ENCODE measurements at regions not wholly inside any gene's neighbourhood (a gene's known extent, or its start where the extent isn't known, plus 50 kb on each side); places are given as distances from the start of the nearest gene placed in this dataset.

DNA sequence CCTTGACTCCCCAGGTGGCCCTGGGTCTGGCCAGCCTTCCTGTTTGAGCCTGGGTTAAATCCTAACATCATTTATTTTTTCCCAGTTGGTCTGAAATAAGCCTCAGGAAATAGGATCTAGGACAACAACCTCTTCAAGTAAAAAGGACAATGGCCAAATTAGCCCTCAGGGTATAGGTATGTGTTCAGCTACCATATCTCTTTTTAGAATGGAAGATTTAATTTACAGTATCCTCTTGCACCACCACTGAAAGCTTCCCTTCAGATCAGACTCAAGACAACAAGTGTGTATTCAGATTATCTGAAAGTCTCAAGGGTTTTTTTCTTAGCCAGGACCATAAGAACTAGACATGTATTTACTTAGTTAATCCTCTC, 61.6 kb upstream of the CXCR4 start:
- Histone ChIP-seq H3K4me3 (no peak overlapping the region), H3K4me1 (no peaks in the 10 kb centered on the region), H3K9me3 (no peaks in the 10 kb centered on the region), H3K36me3 (no peaks in the 10 kb centered on the region), H3K27ac (no peak overlapping the region), H3K27me3 (no peaks in the 10 kb centered on the region)
- TF ChIP-seq, protein P1, sequence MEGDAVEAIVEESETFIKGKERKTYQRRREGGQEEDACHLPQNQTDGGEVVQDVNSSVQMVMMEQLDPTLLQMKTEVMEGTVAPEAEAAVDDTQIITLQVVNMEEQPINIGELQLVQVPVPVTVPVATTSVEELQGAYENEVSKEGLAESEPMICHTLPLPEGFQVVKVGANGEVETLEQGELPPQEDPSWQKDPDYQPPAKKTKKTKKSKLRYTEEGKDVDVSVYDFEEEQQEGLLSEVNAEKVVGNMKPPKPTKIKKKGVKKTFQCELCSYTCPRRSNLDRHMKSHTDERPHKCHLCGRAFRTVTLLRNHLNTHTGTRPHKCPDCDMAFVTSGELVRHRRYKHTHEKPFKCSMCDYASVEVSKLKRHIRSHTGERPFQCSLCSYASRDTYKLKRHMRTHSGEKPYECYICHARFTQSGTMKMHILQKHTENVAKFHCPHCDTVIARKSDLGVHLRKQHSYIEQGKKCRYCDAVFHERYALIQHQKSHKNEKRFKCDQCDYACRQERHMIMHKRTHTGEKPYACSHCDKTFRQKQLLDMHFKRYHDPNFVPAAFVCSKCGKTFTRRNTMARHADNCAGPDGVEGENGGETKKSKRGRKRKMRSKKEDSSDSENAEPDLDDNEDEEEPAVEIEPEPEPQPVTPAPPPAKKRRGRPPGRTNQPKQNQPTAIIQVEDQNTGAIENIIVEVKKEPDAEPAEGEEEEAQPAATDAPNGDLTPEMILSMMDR (IDR thresholded peaks at IDR 0.05): no peak
- FAIRE-seq (no peak), DNase-seq (no peak), ATAC-seq (no peak)
- intact Hi-C loops (cut with DNase I): no loop called here

DNA sequence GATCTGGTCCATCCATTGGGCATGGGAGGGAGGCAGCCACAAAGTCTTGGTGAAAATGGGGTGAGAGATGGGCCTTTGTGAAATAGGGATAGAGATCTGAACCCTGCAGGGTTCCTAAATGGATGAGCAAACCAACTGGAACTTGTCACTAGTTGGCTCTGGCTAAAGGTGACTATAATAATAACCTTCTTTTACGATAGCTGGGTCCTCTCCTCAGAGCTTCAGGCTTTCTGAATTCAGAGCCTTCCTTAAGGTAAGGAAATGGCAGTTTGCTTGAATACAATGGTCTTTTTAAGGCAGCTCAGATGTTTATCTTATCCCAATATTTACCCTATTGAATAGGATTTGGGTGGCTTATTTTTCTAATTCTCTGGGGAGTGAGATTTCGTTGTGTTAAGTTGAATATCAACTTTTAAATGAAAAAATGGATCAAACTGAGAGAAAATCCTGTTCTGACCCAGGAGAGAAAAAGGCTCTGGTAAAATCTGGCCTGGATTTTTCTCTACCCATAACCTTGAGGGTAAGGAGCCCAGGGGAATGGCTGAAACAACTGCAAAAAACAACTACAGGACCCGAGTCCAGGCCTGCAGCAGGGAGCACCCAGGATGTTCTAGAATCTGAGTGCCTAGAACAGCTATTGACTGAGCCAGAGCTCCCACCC, 61.1 kb upstream of the CXCR4 start:
- FAIRE-seq: no peak
- WGBS, 2 donors: 37 to 38% methylated on average over 3 of the region's 3 CpGs

DNA sequence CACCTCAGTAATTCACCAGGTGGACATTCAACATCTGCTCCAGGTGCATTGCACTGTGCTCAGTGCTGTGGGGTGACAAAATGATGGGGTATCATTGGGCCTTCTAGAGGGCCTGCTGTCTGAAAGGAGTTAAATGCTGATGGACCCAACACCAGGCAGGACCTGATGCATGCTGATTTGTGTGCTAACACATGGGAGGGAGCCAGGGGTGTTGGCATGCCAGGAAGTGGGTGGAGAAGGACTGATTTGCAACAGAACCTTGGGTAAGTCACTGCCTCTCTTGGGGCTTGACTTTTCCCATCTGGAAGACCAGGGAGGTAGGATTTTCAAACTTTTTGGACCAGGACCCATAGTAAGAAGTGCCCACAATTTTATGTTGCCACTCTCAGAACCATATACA, 57.9 kb upstream of the CXCR4 start:
- peak in 1 of 4 donors; percentile 20 for ATAC-seq
- TF ChIP-seq, protein P1 (IDR thresholded peaks at IDR 0.05): no peak
- no peak for FAIRE-seq

More for the DNA sequence above, 61.1 kb upstream of the CXCR4 start:
- TF ChIP-seq, protein P1 (IDR thresholded peaks at IDR 0.05): no peak
- no peak overlapping the region for H3K4me3 ChIP-seq
- no peak overlapping the region for H3K27ac ChIP-seq
- no peaks in the 10 kb centered on the region for H3K36me3 ChIP-seq
- H3K27me3 ChIP-seq: no peaks in the 10 kb centered on the region
- ATAC-seq (no peak), DNase-seq (no peak)
- no peaks in the 10 kb centered on the region for H3K4me1 ChIP-seq
- H3K9me3 ChIP-seq: no peaks in the 10 kb centered on the region
- intact Hi-C loops (cut with DNase I): no loop called here

DNA sequence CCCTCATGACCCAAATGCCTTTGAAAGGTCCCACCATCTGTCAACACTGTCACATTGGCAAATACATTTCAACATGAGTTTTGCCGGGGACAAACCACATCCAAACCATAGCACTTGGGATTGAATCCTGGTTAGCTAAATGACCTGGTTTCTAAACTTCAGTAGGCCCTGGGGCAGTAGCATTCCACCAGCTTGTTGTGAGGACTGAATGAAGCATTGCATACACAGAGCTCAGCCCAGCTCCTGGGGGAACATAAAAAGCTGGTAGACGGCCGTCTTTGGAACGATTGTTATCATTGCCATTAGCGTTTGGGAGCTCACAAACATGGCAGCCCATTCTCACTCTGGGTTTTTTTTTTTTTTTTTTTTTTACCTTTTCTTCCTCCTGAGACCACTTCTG, 57.5 kb upstream of the CXCR4 start:
- Histone ChIP-seq H3K27ac (no peak overlapping the region), H3K9me3 (no peaks in the 10 kb centered on the region), H3K4me1 (no peaks in the 10 kb centered on the region), H3K4me3 (no peak overlapping the region), H3K27me3 (no peaks in the 10 kb centered on the region), H3K36me3 (no peaks in the 10 kb centered on the region)
- FAIRE-seq (no peak), ATAC-seq (no peak), DNase-seq (no peak)
- TF ChIP-seq, protein P1 (IDR thresholded peaks at IDR 0.05): no peak
- intact Hi-C loops (cut with DNase I): no loop called here
- 94 to 95% methylated on average over 5 of the region's 5 CpGs for WGBS, 2 donors

More for the DNA sequence above, 57.9 kb upstream of the CXCR4 start:
- no peak for DNase-seq
- Histone ChIP-seq H3K9me3 (no peaks in the 10 kb centered on the region), H3K27ac (no peak overlapping the region), H3K27me3 (no peaks in the 10 kb centered on the region), H3K4me1 (no peaks in the 10 kb centered on the region), H3K36me3 (no peaks in the 10 kb centered on the region), H3K4me3 (no peak overlapping the region)
- intact Hi-C loops (cut with DNase I): no loop called here

DNA sequence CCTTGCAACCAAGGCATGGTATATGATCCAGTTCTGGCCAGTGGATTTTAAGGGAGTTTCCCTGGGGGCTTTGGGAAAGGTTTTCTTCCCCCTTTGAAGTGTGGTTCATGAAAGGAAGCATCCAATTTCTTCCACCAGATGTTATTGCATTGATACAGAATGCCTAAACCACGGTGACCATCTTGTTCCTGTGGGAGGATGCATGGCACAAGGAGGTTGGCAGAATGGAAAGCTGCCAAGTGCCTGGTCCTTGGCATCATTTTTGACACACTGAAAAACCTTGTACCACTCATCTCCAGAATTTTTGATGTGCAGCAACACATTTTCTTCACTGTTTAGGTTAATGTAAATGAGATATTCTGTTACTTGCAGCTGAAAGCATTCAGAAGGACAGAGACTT, 55.2 kb upstream of the CXCR4 start:
- intact Hi-C loops (cut with DNase I): no loop called here
- Histone ChIP-seq H3K27me3 (no peaks in the 10 kb centered on the region), H3K4me3 (no peak overlapping the region), H3K4me1 (no peaks in the 10 kb centered on the region), H3K27ac (no peak overlapping the region), H3K36me3 (no peaks in the 10 kb centered on the region), H3K9me3 (no peaks in the 10 kb centered on the region)
- ATAC-seq: no peak
- 78 to 88% methylated on average over 1 of the region's 1 CpG for WGBS, 2 donors
- no peak for FAIRE-seq
- no peak for DNase-seq
- TF ChIP-seq, protein P1 (IDR thresholded peaks at IDR 0.05): no peak
